ENCODE measurements at regions not wholly inside any gene's neighbourhood (a gene's known extent, or its start where the extent isn't known, plus 50 kb on each side); places are given as distances from the start of the nearest gene placed in this dataset.
A peak's percentile ranks its signal among the peaks of the same experiment; 100 is the strongest.

GRCh38 chr1:30819244-30819571 is 61.6 kb upstream of the LAPTM5 start:
- ATAC-seq: no peak
- Mint-ChIP-seq H3K36me3 (no peaks in the 10 kb centered on the region), H3K9me3 (no peaks in the 10 kb centered on the region), H3K27me3 (ENCODE audit: low read depth) (peaks cover 11% of the 10 kb centered on the region), H3K27ac (no peak overlapping the region), H3K4me1 (peaks cover 23% of the 10 kb centered on the region), H3K4me3 (no peak overlapping the region)
- ChIA-PET CTCF (interaction anchor here (0.9 to 5.3 kb wide), 5 partner anchors 16 to 92 kb away, joined by 4 to 82 read pairs (median 5); no protein-coding TSS in a partner anchor), POLR2A (no interaction called here)
- no peak for DNase-seq (ENCODE audit: low spot score)
- TF ChIP-seq SP1 (CRISPR knock-in tag; conservative IDR thresholded peaks at IDR 0.05): no peak
- TF ChIP-seq, protein P1, sequence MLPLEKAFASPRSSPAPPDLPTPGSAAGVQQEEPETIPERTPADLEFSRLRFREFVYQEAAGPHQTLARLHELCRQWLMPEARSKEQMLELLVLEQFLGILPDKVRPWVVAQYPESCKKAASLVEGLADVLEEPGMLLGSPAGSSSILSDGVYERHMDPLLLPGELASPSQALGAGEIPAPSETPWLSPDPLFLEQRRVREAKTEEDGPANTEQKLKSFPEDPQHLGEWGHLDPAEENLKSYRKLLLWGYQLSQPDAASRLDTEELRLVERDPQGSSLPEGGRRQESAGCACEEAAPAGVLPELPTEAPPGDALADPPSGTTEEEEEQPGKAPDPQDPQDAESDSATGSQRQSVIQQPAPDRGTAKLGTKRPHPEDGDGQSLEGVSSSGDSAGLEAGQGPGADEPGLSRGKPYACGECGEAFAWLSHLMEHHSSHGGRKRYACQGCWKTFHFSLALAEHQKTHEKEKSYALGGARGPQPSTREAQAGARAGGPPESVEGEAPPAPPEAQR (CRISPR knock-in tag; IDR thresholded peaks at IDR 0.05): no peak
- TF ChIP-seq, protein P2, sequence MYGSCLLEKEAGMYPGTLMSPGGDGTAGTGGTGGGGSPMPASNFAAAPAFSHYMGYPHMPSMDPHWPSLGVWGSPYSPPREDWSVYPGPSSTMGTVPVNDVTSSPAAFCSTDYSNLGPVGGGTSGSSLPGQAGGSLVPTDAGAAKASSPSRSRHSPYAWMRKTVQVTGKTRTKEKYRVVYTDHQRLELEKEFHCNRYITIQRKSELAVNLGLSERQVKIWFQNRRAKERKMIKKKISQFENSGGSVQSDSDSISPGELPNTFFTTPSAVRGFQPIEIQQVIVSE (CRISPR knock-in tag; IDR thresholded peaks at IDR 0.05; ENCODE audit: borderline replicate concordance): no peak
- TF ChIP-seq SMAD3 (CRISPR knock-in tag; IDR thresholded peaks at IDR 0.05; ENCODE audit: borderline replicate concordance): no peak
- no peak for TF ChIP-seq NR1H2 (CRISPR knock-in tag; IDR thresholded peaks at IDR 0.05)
- TF ChIP-seq ZNF138 (CRISPR knock-in tag; conservative IDR thresholded peaks at IDR 0.05): no peak
- no peak for TF ChIP-seq RELA (CRISPR knock-in tag; IDR thresholded peaks at IDR 0.05; ENCODE audit: borderline replicate concordance)

DNA sequence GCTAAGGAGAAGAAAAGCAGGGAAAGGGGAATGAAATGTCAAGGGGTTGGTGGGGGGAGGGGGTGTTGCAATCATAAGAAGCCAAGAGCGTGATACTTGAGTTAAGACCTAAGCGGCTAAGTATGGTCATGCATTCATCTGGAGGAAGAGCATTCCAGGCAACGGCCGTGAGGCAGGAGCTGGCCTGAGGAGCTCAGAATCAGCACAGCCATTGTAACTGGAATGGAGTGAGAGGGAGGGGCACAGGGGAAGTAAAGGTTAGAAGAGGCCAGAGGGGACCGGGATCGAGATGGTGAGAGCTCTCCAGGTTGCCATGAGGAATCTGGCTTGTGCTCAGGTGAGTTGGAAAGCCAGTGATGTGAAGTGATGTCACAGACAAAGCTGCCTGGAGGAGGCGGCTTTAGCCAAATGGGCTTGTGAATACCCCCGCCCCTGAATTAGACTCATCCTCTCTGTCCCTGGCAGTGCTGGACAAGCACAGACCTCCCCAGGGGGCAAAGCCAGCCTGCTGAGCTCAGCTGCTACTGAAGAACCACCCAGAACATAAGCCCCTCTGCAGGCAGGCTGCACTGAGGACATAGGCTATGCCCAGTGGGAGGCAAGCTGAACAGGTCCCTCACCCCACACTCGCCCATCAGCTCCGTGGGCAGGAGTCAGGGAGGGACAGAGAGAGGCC is 61.1 kb upstream of the LAPTM5 start:
- ATAC-seq (peak; percentile 30), DNase-seq (ENCODE audit: low spot score) (no peak)
- Mint-ChIP-seq H3K4me3 (no peak overlapping the region), H3K27ac (no peak overlapping the region), H3K27me3 (ENCODE audit: low read depth) (peaks cover 8% of the 10 kb centered on the region), H3K4me1 (peaks cover 20% of the 10 kb centered on the region), H3K36me3 (no peaks in the 10 kb centered on the region), H3K9me3 (no peaks in the 10 kb centered on the region)
- TF ChIP-seq ZNF423 (CRISPR knock-in tag; IDR thresholded peaks at IDR 0.05) (peak; percentile 33; the same call in 1 of the 2 replicates), ZNF425 (CRISPR knock-in tag; conservative IDR thresholded peaks at IDR 0.05) (no peak)
- ChIA-PET POLR2A (no interaction called here), CTCF (interaction anchor here (0.9 to 5.3 kb wide), 4 partner anchors 15 to 92 kb away, joined by 4 to 82 read pairs (median 6); no protein-coding TSS in a partner anchor)

- ATAC-seq: no peak
- Mint-ChIP-seq H3K4me3 (no peak overlapping the region), H3K36me3 (no peaks in the 10 kb centered on the region), H3K4me1 (peaks cover 20% of the 10 kb centered on the region), H3K9me3 (no peaks in the 10 kb centered on the region), H3K27ac (no peak overlapping the region), H3K27me3 (ENCODE audit: low read depth) (no peaks in the 10 kb centered on the region)
- TF ChIP-seq ARID4B (CRISPR knock-in tag; IDR thresholded peaks at IDR 0.05; ENCODE audit: borderline replicate concordance): no peak
- TF ChIP-seq ZNF138 (CRISPR knock-in tag; conservative IDR thresholded peaks at IDR 0.05): no peak
- TF ChIP-seq NR3C1 (CRISPR knock-in tag; conservative IDR thresholded peaks at IDR 0.05; ENCODE audit: low read depth): no peak
- no peak for TF ChIP-seq JAZF1 (CRISPR knock-in tag; IDR thresholded peaks at IDR 0.05)
- no peak for TF ChIP-seq SP1 (CRISPR knock-in tag; conservative IDR thresholded peaks at IDR 0.05)
- TF ChIP-seq, protein P3, sequence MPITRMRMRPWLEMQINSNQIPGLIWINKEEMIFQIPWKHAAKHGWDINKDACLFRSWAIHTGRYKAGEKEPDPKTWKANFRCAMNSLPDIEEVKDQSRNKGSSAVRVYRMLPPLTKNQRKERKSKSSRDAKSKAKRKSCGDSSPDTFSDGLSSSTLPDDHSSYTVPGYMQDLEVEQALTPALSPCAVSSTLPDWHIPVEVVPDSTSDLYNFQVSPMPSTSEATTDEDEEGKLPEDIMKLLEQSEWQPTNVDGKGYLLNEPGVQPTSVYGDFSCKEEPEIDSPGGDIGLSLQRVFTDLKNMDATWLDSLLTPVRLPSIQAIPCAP (CRISPR knock-in tag; IDR thresholded peaks at IDR 0.05): no peak
- no peak for TF ChIP-seq ZNF232 (CRISPR knock-in tag; IDR thresholded peaks at IDR 0.05)
- TF ChIP-seq SOX15 (CRISPR knock-in tag; IDR thresholded peaks at IDR 0.05): no peak
- DNase-seq (ENCODE audit: low spot score): no peak
- ChIA-PET CTCF (interaction anchor here (1.5 to 5.3 kb wide), 2 partner anchors 14 to 93 kb away, joined by 5 to 82 read pairs; no protein-coding TSS in a partner anchor), POLR2A (no interaction called here)
Observed at GRCh38 chr1:30817548-30817947, 60.0 kb upstream of the LAPTM5 start.
